Neural cell (in vitro differentiated cells): ENCODE measurements at regions not wholly inside any gene's neighbourhood (a gene's known extent, or its start where the extent isn't known, plus 50 kb on each side); places are given as distances from the start of the nearest gene placed in this dataset.

ENCODE experiments used
- H2AFZ ChIP-seq: fragments of 200-600, 300-800 bp; sonication (generic), shearing (Covaris generic); 2 replicates; pipeline ENCODE4 v1.6.0; 2014; ENCODE audit warnings: low read depth, mild to moderate bottlenecking, antibody characterized with exemption, low read length, moderate library complexity
- H3F3A ChIP-seq: fragments of 200-600 bp; shearing (Covaris generic); 2 replicates; pipeline ENCODE4 v1.6.1; 2016; ENCODE audit warnings: mild to moderate bottlenecking, moderate library complexity, mixed read lengths, antibody characterized with exemption, low read length; ENCODE audit not compliant: insufficient read depth, poor library complexity, severe bottlenecking
- H3K27ac ChIP-seq: fragments of 200-600, 300-800 bp; sonication (generic), shearing (Covaris generic); 2 replicates; pipeline ENCODE4 v1.5.1; 2014; ENCODE audit warnings: mild to moderate bottlenecking, low read length, moderate library complexity
- H3K27me3 ChIP-seq: fragments of 300-800, 200-600 bp; sonication (generic), shearing (Covaris generic); 2 replicates; pipeline ENCODE4 v1.6.0; 2014; ENCODE audit warnings: mild to moderate bottlenecking, low read depth, low read length, moderate library complexity; ENCODE audit not compliant: insufficient read depth
- H3K36me3 ChIP-seq: fragments of 300-800, 200-600 bp; sonication (generic), shearing (Covaris generic); 2 replicates; pipeline ENCODE4 v1.5.1; 2014; ENCODE audit warnings: mild to moderate bottlenecking, antibody characterized with exemption, low read length, moderate library complexity; ENCODE audit not compliant: insufficient read depth
- H3K4me2 ChIP-seq: fragments of 300-800, 200-600 bp; sonication (generic), shearing (Covaris generic); 2 replicates; pipeline ENCODE4 v1.6.0; 2014; ENCODE audit warnings: mild to moderate bottlenecking, low read length
- H3K4me3 ChIP-seq: fragments of 300-800, 200-600 bp; sonication (generic), shearing (Covaris generic); 2 replicates; pipeline ENCODE4 v1.5.1; 2014; ENCODE audit warnings: mild to moderate bottlenecking, low read length, moderate library complexity
- H3K79me2 ChIP-seq: fragments of 200-600 bp; shearing (Covaris generic); replicated peaks from 2 replicates; pipeline ENCODE4 v1.6.0; 2014; ENCODE audit warnings: mild to moderate bottlenecking, low read length, moderate library complexity; ENCODE audit not compliant: insufficient read depth
- H3K9ac ChIP-seq: fragments of 300-800, 200-600 bp; sonication (generic), shearing (Covaris generic); 2 replicates; pipeline ENCODE4 v1.6.1; 2016; ENCODE audit warnings: mild to moderate bottlenecking, low read length, mixed read lengths
- H3K9me2 ChIP-seq: fragments of 200-600 bp; shearing (Covaris generic); 2 replicates; pipeline ENCODE4 v1.6.1; 2016; ENCODE audit warnings: mild to moderate bottlenecking, low read length, mixed read lengths; ENCODE audit not compliant: insufficient read depth
- H3K9me3 ChIP-seq: fragments of 200-600, 300-800 bp; sonication (generic), shearing (Covaris generic); 2 replicates; pipeline ENCODE4 v1.6.1; 2016; ENCODE audit warnings: mild to moderate bottlenecking, mixed run types, low read length, moderate library complexity, mixed read lengths
- H4K20me1 ChIP-seq: fragments of 200-600 bp; shearing (Covaris generic); 2 replicates; pipeline ENCODE4 v1.6.1; 2016; ENCODE audit warnings: mild to moderate bottlenecking, mixed run types; ENCODE audit not compliant: insufficient read depth
- CTCF ChIP-seq: fragments of 450-650 bp; IDR thresholded peaks from 2 replicates; pipeline ENCODE4 v1.5.1; 2014; ENCODE audit warnings: antibody characterized with exemption, mild to moderate bottlenecking, moderate library complexity; ENCODE audit not compliant: poor library complexity, severe bottlenecking
- EP300 ChIP-seq: fragments of 450-650 bp; conservative IDR thresholded peaks from 2 replicates; pipeline ENCODE4 v1.6.1; 2014; ENCODE audit warnings: antibody characterized with exemption, mild to moderate bottlenecking, moderate library complexity; ENCODE audit not compliant: poor library complexity, severe bottlenecking
- EZH2 ChIP-seq: fragments of 200-600, 300-800 bp; shearing (Covaris generic), sonication (generic); IDR thresholded peaks from 2 replicates; pipeline ENCODE4 v1.6.1; 2014; ENCODE audit warnings: antibody characterized with exemption, low read length, borderline replicate concordance, mild to moderate bottlenecking; ENCODE audit not compliant: insufficient read depth, poor library complexity, severe bottlenecking
- MXI1 ChIP-seq: fragments of 450-650 bp; conservative IDR thresholded peaks from 2 replicates; pipeline ENCODE4 v1.6.1; 2014; ENCODE audit warnings: antibody characterized with exemption, mild to moderate bottlenecking; ENCODE audit not compliant: poor library complexity, severe bottlenecking
- POLR2AphosphoS5 ChIP-seq: IDR thresholded peaks from 2 replicates; pipeline ENCODE4 v1.6.1; 2012
- RAD21 ChIP-seq: fragments of 450-650 bp; conservative IDR thresholded peaks from 2 replicates; pipeline ENCODE4 v1.6.1; 2014; ENCODE audit warnings: antibody characterized with exemption, mild to moderate bottlenecking, moderate library complexity
- REST ChIP-seq: IDR thresholded peaks from 2 replicates; pipeline ENCODE4 v1.6.1; 2012; ENCODE audit warnings: borderline replicate concordance
- SMC3 ChIP-seq: fragments of 450-650 bp; conservative IDR thresholded peaks from 2 replicates; pipeline ENCODE4 v1.6.1; 2014; ENCODE audit warnings: antibody characterized with exemption, mild to moderate bottlenecking, moderate library complexity; ENCODE audit not compliant: poor library complexity
- TAF1 ChIP-seq: IDR thresholded peaks from 2 replicates; pipeline ENCODE4 v1.6.1; 2012; ENCODE audit warnings: low read depth

GRCh38 chr6:79421707-79422484 is 115.3 kb downstream of the LCA5 start:
- H3K79me2 ChIP-seq, result no peaks in the 10 kb centered on the region
- H3K36me3 ChIP-seq, result no peaks in the 10 kb centered on the region
- no peaks in the 10 kb centered on the region for H3K9me2 ChIP-seq
- H3K4me3 ChIP-seq, result no peak overlapping the region
- TF ChIP-seq TAF1, result no peak
- TF ChIP-seq CTCF, result no peak
- TF ChIP-seq POLR2AphosphoS5, result peak; percentile 9
- no peak for TF ChIP-seq EZH2
- no peak for TF ChIP-seq REST
- no peak for TF ChIP-seq EP300
- H4K20me1 ChIP-seq, result no peaks in the 10 kb centered on the region
- no peak overlapping the region for H2AFZ ChIP-seq
- no peaks in the 10 kb centered on the region for H3K9me3 ChIP-seq
- H3K27ac ChIP-seq, result no peak overlapping the region
- no peak overlapping the region for H3K9ac ChIP-seq
- H3F3A ChIP-seq, result no peaks in the 10 kb centered on the region
- no peaks in the 10 kb centered on the region for H3K27me3 ChIP-seq
- H3K4me2 ChIP-seq, result no peak overlapping the region

- no peak overlapping the region for H3K27ac ChIP-seq
- no peaks in the 10 kb centered on the region for H3K9me2 ChIP-seq
- no peak overlapping the region for H3K9ac ChIP-seq
- H3K79me2 ChIP-seq, result no peaks in the 10 kb centered on the region
- H3F3A ChIP-seq, result no peaks in the 10 kb centered on the region
- no peak overlapping the region for H3K4me3 ChIP-seq
- no peaks in the 10 kb centered on the region for H3K9me3 ChIP-seq
- H3K36me3 ChIP-seq, result no peaks in the 10 kb centered on the region
- H3K4me2 ChIP-seq, result no peak overlapping the region
- no peaks in the 10 kb centered on the region for H4K20me1 ChIP-seq
- no peak for TF ChIP-seq SMC3
- no peak for TF ChIP-seq REST
- no peak for TF ChIP-seq MXI1
- TF ChIP-seq TAF1, result no peak
- TF ChIP-seq EP300, result no peak
- no peak for TF ChIP-seq EZH2
- TF ChIP-seq POLR2AphosphoS5, result no peak
- TF ChIP-seq RAD21, result no peak
- no peaks in the 10 kb centered on the region for H3K27me3 ChIP-seq
- H2AFZ ChIP-seq, result no peak overlapping the region
Measured at GRCh38 chr6:79421001-79421411, 116.2 kb downstream of the LCA5 start.
